Right forelimb (tissue), 1 donor: ENCODE measurements at regions not wholly inside any gene's neighbourhood (a gene's known extent, or its start where the extent isn't known, plus 50 kb on each side); places are given as distances from the start of the nearest gene placed in this dataset.

Experiments
- DNase-seq: peaks from one replicate; pipeline ENCODE4 v3.0.0-alpha.2; 2018

DNA sequence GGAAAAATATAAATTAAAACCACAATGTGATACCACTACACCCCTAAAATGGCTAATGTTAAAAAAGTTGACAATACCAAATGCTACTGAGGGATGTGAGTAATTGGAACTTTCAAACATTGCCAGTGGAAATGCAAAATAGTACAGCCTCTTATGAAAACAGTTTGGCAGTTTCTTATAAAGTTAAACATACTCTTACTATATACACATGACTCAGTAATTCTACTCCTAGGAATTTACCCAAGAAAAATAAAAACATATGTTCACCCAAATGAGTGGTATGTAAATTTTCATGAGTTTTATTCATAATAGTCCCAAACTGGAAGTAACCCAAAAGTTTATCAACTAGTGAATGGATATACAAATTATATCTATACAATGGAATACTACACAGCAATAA is 228.0 kb downstream of the CYP26B1 start:
- DNase-seq: no peak

DNA sequence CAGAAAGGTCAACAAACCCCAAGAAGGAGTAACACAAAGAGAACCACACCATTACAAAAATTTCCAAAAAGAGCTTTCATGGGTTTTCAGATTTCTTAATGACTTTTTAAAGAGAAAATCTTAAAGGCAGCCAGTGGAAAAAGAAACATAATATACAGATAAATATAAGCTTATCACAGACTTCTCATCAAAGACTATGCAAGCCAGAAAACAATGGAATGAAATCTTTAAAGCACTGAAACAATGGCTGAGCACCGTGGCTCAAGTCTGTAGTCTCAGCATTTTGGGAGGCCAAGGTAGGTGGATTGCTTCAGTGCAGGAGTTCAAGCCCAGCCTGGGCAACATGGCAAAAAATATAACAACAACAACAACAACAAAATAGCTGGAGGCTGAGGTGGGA is 237.4 kb downstream of the CYP26B1 start:
- DNase-seq: no peak

DNA sequence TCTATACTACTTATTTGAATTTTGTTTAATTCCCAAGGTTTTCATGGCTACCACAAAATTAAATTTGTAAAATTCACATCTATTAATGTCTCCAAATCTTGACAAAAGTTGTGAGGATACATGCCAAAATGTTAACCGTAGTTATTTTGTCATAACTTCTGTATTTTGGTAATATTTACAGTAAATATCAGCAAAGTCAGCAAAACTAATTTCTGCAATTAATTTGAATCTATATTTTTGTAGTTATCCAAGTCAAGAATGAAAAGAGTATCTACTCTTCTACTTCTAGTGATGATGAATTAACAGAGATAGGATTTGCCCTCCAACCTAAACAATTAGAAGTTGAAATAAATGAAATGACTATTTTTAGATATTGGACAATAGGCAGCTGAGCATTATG is 238.9 kb downstream of the CYP26B1 start:
- no peak for DNase-seq

DNA sequence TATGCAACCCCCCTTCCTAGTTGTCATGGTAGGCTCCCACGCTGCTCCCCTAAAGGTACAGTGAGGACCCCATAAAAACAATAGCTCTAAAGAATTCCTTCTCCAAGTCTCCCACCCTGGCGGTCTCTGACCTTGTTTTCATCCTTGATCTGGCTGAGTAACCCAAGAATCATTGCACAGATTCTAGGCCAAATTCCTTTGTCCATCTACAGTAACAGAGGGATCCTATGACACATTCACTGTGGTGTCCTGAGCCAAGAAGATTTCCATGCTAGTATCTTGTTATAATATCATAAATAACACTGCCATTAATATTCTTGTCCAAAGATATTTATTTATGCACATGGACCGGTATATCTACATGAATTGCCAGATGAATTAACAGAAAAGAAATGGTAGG is 240.2 kb downstream of the CYP26B1 start:
- no peak for DNase-seq

DNA sequence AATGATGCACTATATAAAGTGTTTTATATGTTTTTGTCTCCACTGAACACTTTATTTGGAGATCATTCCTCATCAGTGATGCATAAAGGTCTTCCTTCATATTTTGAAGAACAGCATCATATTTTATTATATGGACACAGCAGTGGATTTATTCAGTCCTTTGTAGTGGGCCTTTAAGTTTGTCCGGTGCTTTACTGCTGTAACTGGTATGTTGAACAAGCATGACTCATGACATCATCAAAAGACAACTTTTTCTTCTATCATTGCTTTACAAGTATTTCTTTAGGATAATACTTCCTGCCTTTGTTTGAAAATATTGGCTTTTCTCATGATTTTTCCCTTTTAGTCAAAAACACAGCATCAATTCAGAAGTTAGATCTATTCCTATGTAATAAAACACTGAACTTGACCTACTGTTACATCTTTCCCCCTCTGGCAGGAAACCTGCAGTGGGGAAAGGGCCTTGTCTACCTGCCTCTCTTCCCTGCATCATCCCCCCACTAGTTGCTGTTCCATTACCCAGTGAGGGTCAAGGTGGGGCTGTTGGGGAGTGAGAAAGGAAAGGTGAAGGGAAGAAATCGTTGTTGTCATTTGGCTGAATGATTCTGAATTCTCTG is 241.2 kb downstream of the CYP26B1 start:
- DNase-seq: peak; percentile 11

DNA sequence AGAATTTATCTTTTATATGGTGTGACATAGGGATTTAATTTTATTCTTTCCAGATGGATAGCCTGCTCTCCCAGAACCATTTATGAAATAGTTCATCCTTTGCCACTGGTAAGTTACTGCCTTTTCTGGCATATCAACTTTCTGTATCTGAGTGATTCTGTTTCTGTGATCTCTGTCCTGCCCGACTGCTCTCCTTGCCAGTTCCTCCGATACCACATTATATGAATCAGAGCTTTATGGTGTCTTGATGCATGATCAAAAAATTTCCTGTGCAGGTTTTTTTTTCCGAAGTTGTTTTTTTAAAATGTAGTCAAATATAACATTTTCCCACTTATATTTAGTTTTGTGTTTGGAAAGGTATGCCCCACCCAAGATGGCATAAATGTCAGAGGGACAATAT is 242.5 kb downstream of the CYP26B1 start:
- no peak for DNase-seq

DNA sequence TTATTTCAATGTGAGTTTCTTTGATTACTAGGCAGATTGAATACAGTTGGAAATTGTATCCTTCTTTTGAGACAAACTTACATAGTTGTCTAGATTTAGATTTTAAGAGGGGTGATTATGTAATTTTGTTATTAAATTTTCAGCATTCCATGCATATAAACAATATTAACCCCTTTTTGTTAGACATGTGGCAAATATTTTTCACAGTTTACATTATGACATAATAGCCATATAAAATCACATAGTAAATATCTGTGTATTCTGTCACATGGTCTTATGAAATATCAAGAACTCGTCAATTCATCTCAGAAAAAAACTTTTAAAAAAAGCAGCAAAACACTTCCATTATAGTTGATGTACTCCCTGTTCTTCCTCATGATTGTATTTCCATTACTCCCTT is 243.8 kb downstream of the CYP26B1 start:
- no peak for DNase-seq

DNA sequence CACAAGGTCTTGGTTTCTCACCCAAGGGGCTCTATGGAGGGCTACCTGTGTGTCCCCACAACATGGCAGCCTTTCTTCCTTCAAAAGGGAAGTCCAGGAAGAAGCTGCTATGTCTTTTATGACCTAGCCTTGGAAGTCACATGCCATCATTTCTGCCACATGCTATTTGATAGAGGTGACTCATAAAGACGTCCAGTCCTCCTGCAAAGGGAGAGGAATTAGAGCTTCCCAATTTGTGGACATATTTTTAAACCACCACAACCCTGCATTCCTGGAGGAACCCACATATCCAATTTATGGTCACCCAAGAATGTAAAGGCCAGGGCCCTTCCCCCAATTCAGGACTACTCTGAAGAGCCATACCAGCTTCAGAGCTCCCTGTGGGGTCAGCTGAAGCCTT is 246.2 kb downstream of the CYP26B1 start:
- DNase-seq: no peak

DNA sequence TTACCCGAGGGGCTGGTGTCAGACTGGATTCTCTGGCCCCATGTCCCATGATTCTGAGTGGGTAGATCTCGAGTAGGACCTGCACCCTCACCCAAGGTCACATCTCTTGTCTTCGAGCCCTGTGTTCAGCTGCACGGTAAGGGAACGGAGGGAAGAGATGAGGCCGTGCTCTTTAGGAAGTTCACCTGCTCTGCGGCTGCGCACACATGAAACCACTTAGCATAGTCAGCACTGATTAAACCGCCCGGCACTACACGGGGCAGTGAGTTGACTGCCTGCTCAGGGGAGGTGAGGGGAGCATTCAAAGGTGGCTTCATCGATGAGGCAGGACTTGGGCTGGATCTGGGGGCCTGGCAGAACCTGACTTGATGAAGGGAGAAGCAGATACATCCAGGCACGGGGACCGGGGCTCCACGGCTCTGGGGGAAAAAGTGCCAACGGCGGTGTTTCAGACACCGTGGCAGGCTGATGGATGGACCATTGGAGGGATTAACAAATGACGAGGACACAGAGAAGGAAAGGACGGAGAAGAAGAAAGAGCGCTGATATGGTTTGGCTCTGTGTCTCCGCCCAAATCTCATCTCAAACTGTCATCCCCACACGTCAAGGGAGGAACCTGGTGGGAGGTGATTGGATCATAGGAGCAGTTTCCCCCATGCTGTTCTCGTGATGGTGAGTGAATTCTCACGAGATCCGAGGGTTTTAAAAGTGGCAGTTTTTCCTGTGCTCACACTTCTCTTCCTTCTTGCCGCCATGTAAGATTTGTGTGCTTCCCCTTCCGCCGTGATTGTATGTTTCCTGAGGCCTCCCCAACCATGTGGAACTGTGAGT is 248.6 kb downstream of the CYP26B1 start:
- peak; percentile 7 for DNase-seq

DNA sequence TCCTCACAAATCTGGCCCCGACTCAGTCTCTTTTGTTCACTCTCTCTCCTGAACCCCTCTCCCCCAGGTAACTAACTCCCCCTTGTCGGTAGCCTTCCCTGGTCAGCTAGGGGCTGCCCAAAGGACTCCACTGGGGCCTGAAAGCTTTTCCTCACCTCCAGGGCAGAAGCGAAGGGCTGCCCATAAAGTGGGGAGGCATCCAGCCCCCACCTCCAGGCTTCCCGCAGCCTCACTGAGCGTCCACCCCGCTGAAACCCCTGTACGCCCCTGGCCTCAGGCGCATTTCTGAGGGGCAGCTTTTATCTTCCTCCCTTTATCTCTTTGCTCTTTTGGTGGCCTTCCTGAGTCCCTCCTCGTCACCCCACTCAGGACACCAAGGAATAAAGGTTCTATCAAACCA is 249.3 kb downstream of the CYP26B1 start:
- DNase-seq: peak; percentile 27

DNA sequence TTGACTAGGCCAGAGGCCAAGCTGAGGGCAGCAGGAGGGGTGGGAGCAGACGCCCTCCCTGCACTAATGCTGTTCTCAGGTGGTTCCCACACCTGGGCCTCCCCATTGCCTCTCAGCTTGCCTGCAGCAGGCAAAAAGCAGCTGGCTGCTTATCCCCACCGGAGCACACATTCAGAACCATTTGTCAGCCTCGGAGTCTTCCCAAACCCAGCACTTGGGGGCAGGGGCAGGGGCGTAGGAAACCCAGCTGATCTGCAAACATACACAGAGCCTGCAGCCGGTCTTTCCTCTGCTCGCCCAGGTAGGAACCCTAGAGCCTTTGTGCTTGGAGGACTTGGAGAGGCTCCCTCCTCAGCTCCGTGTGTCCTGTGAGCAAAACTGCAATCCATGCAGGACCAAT is 249.8 kb downstream of the CYP26B1 start:
- peak; percentile 19 for DNase-seq

DNA sequence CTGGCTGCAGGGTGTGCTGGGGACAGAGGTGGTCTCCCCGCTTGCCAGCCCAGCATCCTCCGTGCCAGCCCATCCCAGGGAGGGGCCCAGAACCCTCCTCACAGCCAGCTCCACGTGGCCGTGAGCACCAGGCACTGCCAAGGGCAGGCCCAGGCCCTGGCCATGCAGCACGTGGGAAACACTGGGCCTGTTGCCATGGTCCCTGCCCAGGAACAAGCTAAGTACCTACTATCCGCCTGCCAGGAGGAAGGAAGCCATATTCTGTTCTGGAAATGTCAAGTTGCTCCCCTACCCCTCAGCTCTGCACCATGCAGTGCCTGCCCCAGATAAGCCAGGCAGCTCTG is 250.6 kb downstream of the CYP26B1 start:
- DNase-seq: peak; percentile 38

DNA sequence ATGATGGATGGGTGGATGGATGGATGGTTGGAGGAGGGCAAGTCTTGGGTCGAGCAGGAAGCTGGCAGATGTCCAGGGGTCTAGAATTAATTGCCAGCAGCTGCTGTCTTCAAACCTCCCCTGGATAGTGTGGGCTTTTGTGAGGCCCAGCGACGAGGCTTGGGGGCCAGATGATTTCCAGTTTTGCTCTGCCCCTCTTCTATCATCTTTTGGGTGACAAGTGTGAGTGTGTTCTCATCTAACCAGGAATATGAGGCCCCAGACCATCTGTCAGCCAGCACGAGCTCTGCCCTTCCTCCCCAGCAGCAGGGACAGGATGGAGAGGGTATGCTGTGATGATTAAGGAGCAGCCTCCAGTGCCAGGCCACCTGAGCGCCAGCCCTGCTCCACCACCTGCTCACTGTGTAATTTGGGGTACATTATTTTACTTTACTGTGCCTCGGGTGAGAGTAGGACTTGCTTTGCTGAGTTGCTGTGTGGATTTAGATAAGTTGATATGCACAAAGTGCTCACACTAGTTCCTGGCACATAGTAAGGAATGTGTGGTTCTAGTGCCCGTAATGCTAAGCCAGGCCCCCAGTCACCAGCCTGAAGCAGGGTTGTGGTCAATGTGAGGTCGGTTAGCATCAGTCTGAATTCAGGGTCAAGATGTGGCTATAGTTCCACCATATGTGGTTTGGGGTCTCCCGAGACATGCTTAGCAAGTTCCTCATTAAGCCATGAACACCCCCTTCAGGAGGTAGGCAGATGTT is 251.1 kb downstream of the CYP26B1 start:
- DNase-seq: peak; percentile 28

DNA sequence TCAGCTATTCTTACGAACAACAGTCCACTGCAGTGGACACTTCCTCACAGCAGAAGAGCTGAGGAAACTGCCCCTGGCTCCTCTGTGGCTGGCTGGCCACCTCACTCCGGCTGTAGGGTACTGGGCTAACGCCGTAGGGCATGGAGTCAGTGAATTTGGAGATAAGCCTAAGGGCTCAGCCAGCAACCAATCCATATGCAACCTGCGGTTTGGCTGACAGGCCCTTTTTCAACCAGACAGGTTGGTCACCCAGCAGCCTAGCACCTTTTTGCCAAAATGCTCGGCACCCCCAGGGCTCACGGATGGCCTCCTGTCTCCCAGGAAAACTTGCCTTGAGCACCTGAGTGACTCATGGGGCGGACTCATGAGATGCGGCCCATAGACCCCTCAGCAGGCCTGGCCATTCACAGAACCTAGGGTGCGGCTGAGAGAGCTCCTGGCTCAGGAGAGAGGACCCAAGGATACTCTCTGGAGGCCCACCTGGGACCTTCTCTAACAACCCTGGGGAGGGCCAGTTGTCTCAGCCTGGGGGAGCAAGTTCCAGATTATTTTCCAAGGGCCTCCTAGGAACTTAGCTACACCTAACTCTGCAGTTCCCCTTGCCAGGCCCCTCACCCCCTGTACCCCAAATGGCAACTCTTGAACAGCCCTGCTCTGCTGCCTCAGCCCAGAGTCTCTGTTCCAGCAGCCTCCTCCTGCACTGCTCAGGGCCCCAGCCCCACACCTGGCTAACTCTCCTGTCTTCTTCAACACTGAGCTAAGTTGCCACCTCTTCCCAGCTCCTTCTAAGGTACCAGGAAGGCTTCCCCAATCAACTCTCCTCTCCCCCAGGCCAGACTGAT is 252.1 kb downstream of the CYP26B1 start:
- DNase-seq: peak; percentile 30

DNA sequence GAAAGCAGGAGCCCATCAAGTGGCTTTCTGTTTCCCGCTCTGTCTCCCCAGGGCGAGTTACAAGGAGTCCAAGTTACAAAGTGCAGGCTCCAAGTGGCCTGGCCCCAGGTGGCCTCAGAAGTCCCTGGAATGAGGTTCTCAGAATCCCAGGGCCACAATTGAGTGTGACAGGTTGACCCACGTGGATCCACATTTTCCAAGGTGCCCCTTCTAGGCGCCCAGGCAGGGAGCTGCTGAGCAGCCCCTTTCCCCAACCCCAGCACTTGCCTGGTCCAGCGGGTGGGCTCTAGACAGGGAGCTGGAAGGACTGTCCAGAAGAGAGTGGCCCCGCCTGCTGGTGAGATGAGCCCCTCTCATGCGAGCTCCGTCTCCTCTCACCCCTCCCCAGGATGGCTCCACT is 253.4 kb downstream of the CYP26B1 start:
- peak; percentile 28 for DNase-seq

DNA sequence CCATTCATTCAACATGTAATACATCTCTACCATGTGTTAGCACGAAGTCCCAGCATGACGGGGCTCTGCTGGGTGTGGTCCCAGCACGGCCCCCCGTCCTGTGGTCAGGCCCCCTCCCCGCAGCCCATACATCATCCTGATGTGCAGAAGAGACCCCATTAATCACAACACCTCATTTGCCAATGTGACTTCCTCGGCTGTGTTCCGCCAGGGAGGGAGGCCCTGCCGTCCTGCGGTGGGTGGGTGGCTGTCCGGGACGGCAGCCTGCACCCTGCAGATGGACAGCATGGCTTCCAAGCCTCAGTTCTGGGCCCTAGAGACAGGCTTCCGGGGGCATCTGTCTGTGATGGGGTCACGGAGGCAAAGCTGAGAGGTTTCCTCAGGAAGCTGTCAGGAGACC is 254.0 kb downstream of the CYP26B1 start:
- no peak for DNase-seq

DNA sequence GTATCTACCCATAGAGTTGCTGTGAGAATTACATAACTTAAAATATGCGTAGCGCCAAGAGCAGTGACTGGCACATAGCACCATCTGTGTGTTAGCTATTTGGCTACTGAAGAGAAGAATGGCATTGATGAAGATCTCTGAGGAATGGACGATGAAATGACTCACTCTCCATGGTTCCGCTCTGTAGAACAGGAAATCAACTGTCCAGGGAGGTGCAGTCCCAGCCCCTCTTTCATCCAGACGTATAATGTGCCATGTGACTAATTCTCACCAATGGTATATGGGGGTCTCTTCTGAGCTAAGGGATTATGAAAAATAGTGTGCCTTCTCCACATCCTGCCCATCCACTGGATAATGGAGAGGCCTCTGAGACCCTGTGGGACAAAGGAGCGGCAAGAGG is 254.8 kb downstream of the CYP26B1 start:
- DNase-seq: peak; percentile 5

DNA sequence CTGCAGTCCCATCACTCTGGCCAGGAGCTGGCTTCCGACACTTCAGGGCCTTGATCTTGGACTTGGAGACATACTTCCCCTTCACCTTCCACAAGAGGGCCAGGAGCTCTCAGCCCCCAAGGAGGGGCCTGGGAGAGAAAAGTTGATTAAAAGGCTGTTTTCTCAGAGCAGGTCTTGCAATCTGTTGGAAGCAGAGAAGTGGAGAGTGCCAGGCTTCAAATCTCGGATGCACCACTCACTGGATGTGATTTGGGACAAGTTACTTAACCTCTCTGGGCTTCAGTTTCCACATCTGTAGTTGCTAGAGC is 255.3 kb downstream of the CYP26B1 start:
- no peak for DNase-seq

DNA sequence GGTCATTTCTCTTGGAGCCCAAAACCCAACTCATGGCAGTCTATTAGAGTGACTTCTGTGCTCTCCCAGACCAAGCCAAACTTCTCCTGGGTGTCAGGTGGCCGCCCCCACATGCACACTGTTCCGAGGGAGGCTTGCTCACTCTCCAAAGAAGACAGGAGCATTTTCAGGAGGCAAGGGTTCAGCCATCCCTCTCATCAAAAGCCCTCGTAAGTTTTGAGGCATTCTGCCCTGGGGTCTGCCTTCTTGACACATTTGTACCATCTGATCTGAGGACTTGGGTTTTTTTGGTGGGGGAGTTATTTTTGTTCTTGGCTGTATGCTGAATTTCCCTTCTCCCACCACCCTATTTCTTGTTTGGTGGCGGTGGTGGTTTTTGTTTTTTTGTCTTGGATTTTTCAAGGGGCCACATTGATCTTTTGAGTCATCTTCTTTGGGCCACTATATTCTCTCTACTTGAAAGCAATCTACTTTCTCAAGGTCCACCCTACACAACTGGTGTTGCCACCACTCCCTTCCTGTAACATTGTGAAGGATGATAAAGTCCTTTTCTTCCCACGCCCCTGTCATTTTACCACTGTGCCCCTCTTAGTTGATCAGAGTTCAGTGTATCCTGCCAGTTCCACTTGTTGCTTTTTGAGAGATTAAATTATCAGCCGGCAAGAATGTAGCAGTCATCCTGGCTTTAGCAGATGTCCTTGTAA is 255.8 kb downstream of the CYP26B1 start:
- peak; percentile 9 for DNase-seq

DNA sequence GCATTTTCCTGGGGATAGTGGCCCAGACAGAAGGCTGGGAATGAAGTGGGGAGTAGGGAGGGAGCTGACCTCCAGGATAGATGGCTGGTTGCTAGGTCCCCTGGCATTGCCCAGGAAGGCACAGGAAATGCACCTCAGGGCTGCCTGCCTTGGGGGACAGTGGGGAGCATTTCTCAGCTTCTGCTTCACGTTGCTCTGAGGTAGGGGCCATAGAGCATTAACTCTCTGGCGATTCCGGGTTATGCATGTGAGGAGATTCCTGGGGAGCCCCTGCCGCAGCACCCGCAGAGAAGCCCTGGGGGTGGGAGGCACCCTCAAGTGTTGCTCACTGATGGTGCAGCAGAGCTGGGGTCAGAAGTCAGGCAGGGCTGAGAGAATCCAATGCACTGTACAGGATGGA is 256.5 kb downstream of the CYP26B1 start:
- DNase-seq: peak; percentile 22

DNA sequence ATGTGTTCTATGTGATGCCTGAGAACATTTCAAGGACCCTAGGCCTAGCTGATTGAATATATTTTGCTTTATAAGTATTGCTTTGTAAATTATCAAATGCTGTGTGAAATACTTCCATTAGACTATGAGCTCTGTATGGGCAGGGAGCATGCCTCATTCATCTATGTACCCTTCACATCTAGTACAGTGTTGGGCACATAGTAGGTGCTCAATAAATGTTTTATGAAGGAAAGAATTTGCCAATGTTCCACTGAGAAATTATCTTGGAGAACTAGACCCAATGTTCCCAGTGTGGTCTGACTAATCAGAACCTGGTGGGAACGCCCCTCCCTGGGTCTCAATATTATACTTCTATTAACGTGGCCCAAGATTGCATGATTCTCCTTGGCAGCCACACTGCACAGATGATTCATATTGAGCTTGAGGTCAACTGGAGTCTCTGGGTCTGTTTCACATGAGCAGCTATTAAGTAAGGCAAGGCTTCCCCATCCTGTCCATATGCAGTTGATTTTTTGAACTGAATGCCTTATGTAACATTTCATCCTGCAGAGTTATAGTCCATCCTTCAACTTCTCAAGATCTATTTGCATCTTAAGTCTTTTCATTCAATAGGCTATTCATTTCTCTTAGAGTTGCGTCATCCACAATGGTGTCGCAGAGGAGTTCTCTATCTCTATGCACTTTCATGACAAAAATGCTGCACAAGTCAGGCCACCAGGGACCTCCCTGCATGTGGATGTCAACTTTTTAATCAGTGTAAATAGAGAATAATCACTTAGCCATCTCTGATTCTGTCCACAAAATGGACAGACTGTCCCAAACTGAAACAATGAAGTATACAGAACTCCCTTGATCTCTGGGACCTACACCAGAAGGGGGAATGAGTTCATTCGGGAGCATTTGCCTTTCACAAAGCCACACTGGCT is 257.6 kb downstream of the CYP26B1 start:
- peak; percentile 20 for DNase-seq
